H1 (cell line): ENCODE measurements at regions not wholly inside any gene's neighbourhood (a gene's known extent, or its start where the extent isn't known, plus 50 kb on each side); places are given as distances from the start of the nearest gene placed in this dataset.

Experiments used
- CREB1 ChIP-seq: IDR thresholded peaks from 2 replicates; pipeline ENCODE4 v1.6.1; 2012; ENCODE audit warnings: inconsistent platforms
- RFX5 ChIP-seq: IDR thresholded peaks from 2 replicates; pipeline ENCODE4 v1.6.1; 2011; ENCODE audit warnings: low read depth, low read length, improper control_type of control experiment, borderline replicate concordance
- SIRT6 ChIP-seq: IDR thresholded peaks from one replicate; pipeline ENCODE4 v1.7.1; 2012; ENCODE audit warnings: low read length, inconsistent platforms

- no peak for TF ChIP-seq RFX5
- TF ChIP-seq CREB1 = no peak
- no peak for TF ChIP-seq SIRT6
These were observed 212.9 kb downstream of the MAT2B start (continued) for GRCh38 chr5:163718272-163718671.
